B cell (primary cell): ENCODE measurements at regions not wholly inside any gene's neighbourhood (a gene's known extent, or its start where the extent isn't known, plus 50 kb on each side); places are given as distances from the start of the nearest gene placed in this dataset.

Source experiments
- EZH2 ChIP-seq: IDR thresholded peaks from 2 replicates; pipeline ENCODE4 v1.6.1; 2012; ENCODE audit warnings: borderline replicate concordance, low read depth, mild to moderate bottlenecking, moderate library complexity, low read length; ENCODE audit not compliant: insufficient read depth, poor library complexity, severe bottlenecking
- TF ChIP-seq, protein P1 (sequence below): fragments of 200-600 bp; IDR thresholded peaks from one replicate; pipeline ENCODE4 v1.8.0; 2022; ENCODE audit warnings: antibody characterized with exemption, mild to moderate bottlenecking

DNA sequence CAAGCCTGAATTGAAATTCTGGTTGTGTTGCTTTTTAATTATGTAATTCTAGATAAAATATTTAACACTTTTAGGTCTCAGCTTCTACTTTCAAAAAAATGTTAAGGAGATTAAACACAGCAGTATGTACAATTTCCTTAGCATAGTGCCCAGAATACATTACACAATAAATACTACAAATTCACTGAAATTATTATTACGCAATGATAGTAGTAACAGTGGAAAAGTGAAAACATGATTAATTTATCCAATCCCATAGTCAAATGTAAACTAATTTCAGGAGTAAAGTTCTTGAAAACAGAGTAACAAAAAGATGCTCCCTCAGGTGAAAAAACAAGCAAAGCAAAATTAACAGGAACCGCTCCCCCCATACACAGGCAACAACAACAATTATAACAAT is 1915.4 kb downstream of the STIM2 start:
- TF ChIP-seq EZH2, result no peak
- TF ChIP-seq, protein P1, sequence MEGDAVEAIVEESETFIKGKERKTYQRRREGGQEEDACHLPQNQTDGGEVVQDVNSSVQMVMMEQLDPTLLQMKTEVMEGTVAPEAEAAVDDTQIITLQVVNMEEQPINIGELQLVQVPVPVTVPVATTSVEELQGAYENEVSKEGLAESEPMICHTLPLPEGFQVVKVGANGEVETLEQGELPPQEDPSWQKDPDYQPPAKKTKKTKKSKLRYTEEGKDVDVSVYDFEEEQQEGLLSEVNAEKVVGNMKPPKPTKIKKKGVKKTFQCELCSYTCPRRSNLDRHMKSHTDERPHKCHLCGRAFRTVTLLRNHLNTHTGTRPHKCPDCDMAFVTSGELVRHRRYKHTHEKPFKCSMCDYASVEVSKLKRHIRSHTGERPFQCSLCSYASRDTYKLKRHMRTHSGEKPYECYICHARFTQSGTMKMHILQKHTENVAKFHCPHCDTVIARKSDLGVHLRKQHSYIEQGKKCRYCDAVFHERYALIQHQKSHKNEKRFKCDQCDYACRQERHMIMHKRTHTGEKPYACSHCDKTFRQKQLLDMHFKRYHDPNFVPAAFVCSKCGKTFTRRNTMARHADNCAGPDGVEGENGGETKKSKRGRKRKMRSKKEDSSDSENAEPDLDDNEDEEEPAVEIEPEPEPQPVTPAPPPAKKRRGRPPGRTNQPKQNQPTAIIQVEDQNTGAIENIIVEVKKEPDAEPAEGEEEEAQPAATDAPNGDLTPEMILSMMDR, result no peak
